Neural cell (in vitro differentiated cells): ENCODE measurements at regions not wholly inside any gene's neighbourhood (a gene's known extent, or its start where the extent isn't known, plus 50 kb on each side); places are given as distances from the start of the nearest gene placed in this dataset.

Experiments
- CTCF ChIP-seq: fragments of 450-650 bp; IDR thresholded peaks from 2 replicates; pipeline ENCODE4 v1.5.1; 2014; ENCODE audit warnings: antibody characterized with exemption, mild to moderate bottlenecking, moderate library complexity; ENCODE audit not compliant: poor library complexity, severe bottlenecking
- REST ChIP-seq: IDR thresholded peaks from 2 replicates; pipeline ENCODE4 v1.6.1; 2012; ENCODE audit warnings: borderline replicate concordance

- TF ChIP-seq CTCF (no peak), REST (no peak)
These were observed 241.8 kb downstream of the TTLL7 start for GRCh38 chr1:83756984-83757717.
